HCT116 (cell line): ENCODE measurements at regions not wholly inside any gene's neighbourhood (a gene's known extent, or its start where the extent isn't known, plus 50 kb on each side); places are given as distances from the start of the nearest gene placed in this dataset.

Experiments
- ATAC-seq: fragments of 200-7000 bp; cut with Tn5 transposase; 2 replicates; pipeline ENCODE4 v1.9.1; 2020; ENCODE audit warnings: mild to moderate bottlenecking, moderate library complexity
- BruUV-seq: library from RNA; stranded (reverse); fragments of 400-500 nt; replicated peaks from 2 replicates; lab custom pipeline; 2021; lab: Mats Ljungman, UMichigan
- CTCF ChIA-PET: fragments of 300-600 bp; sonication (Branson Sonifier 250); formaldehyde crosslinking; loops from one replicate; lab custom pipeline; 2021; ENCODE audit warnings: antibody characterized with exemption; lab: Charles Lee
- POLR2A ChIA-PET: fragments of 300-600, 350-600 bp; sonication (Branson Sonifier 250); formaldehyde crosslinking; loops from one replicate; lab custom pipeline; 2021; ENCODE audit warnings: antibody characterized with exemption; lab: Charles Lee
- RAD21 ChIA-PET, 2 experiments: fragments of 300-600 bp; sonication (Branson Sonifier 250); formaldehyde crosslinking; loops; one replicate each; lab custom pipeline; 2023; ENCODE audit warnings: low total read pairs in 2 of 2; ENCODE audit not compliant: uncharacterized antibody in 2 of 2, unreplicated experiment in 2 of 2, low non-redundant PET in 1 of 2; lab: Charles Lee
- DNase-seq: peaks from one replicate; pipeline ENCODE4 v3.0.0-alpha.2; 2010; ENCODE audit warnings: low read depth, low spot score
- H2AFZ ChIP-seq: fragments of 200-600 bp; shearing (Covaris generic), sonication (generic); 2 replicates; pipeline ENCODE4 v1.6.1; 2017; ENCODE audit warnings: low read depth, mixed run types, mixed read lengths, antibody characterized with exemption, low read length; ENCODE audit not compliant: poor library complexity, severe bottlenecking
- H3K27ac ChIP-seq: 2 replicates; pipeline ENCODE4 v1.5.1; 2012; ENCODE audit warnings: low read depth, low read length
- H3K27me3 ChIP-seq: fragments of 200-600 bp; sonication (generic); 2 replicates; pipeline ENCODE4 v1.6.1; 2016; ENCODE audit warnings: mixed run types, low read length, mixed read lengths; ENCODE audit not compliant: insufficient read depth
- H3K36me3 ChIP-seq, 2 experiments: fragments of 200-500 bp in 1 of 2; fragments of 200-600 bp in 1 of 2; sonication (Bioruptor generic) in 1 of 2; sonication (generic) in 1 of 2; 2 replicates each; pipeline versions ENCODE4 v1.5.1 to v1.6.1; 2014 to 2016; ENCODE audit warnings: low read length in 2 of 2, inconsistent platforms in 1 of 2, mixed read lengths in 1 of 2, mixed run types in 1 of 2; ENCODE audit not compliant: insufficient read depth in 2 of 2, control insufficient read depth in 1 of 2
- H3K4me1 ChIP-seq, 2 experiments: fragments of 200-600 bp in 1 of 2; sonication (generic) in 1 of 2; 2 replicates each; pipeline versions ENCODE4 v1.5.1 to v1.6.1; 2012 to 2017; ENCODE audit warnings: low read length in 2 of 2, inconsistent platforms in 1 of 2, mild to moderate bottlenecking in 1 of 2, mixed read lengths in 1 of 2, mixed run types in 1 of 2, moderate library complexity in 1 of 2; ENCODE audit not compliant: insufficient read depth in 2 of 2, control insufficient read depth in 1 of 2
- H3K4me2 ChIP-seq: fragments of 200-600 bp; sonication (generic); 2 replicates; pipeline ENCODE4 v1.6.1; 2017; ENCODE audit warnings: mixed run types, low read length, mixed read lengths
- H3K4me3 ChIP-seq, 2 experiments: fragments of 200-600 bp in 1 of 2; sonication (generic) in 1 of 2; replicated peaks in 1 of 2; 2 replicates each; pipeline ENCODE4 v1.5.1; 2011 to 2016; ENCODE audit warnings: low read length in 2 of 2, control low read depth in 1 of 2, low read depth in 1 of 2, mild to moderate bottlenecking in 1 of 2, mixed read lengths in 1 of 2, mixed run types in 1 of 2
- H3K79me2 ChIP-seq: fragments of 200-600 bp; sonication (generic); 2 replicates; pipeline ENCODE4 v1.6.1; 2017; ENCODE audit warnings: mild to moderate bottlenecking, mixed run types, low read length, moderate library complexity, mixed read lengths; ENCODE audit not compliant: insufficient read depth
- H3K9ac ChIP-seq: fragments of 200-600 bp; sonication (generic); 2 replicates; pipeline ENCODE4 v1.6.1; 2016; ENCODE audit warnings: low read length, mixed read lengths
- H3K9me2 ChIP-seq: fragments of 200-600 bp; sonication (generic), shearing (Covaris generic); 2 replicates; pipeline ENCODE4 v1.6.1; 2017; ENCODE audit warnings: mixed run types, mild to moderate bottlenecking, moderate library complexity; ENCODE audit not compliant: insufficient read depth
- H3K9me3 ChIP-seq, 2 experiments: fragments of 200-500 bp in 1 of 2; fragments of 200-600 bp in 1 of 2; sonication (Bioruptor generic) in 1 of 2; sonication (generic) in 1 of 2; 2 replicates each; pipeline ENCODE4 v1.6.1; 2014 to 2017; ENCODE audit warnings: low read length in 2 of 2, mixed read lengths in 2 of 2, inconsistent platforms in 1 of 2, low read depth in 1 of 2, mild to moderate bottlenecking in 1 of 2, mixed run types in 1 of 2, moderate library complexity in 1 of 2; ENCODE audit not compliant: control insufficient read depth in 1 of 2, insufficient read depth in 1 of 2
- H4K20me1 ChIP-seq: fragments of 200-600 bp; sonication (generic), shearing (Covaris generic); 2 replicates; pipeline ENCODE4 v1.6.1; 2017; ENCODE audit warnings: mixed run types, mild to moderate bottlenecking, moderate library complexity; ENCODE audit not compliant: insufficient read depth
- ATF3 ChIP-seq: IDR thresholded peaks from 2 replicates; pipeline ENCODE4 v1.6.1; 2012
- CBX3 ChIP-seq: IDR thresholded peaks from 2 replicates; pipeline ENCODE4 v1.6.1; 2012; ENCODE audit warnings: low read depth
- CEBPB ChIP-seq: IDR thresholded peaks from 2 replicates; pipeline ENCODE4 v1.6.1; 2012; ENCODE audit warnings: low read depth
- CTCF ChIP-seq, 3 experiments: fragments of 200-600 bp in 1 of 3; sonication (generic) in 1 of 3; IDR thresholded peaks in 2 of 3; conservative IDR thresholded peaks in 1 of 3; 2 replicates each; pipeline ENCODE4 v1.5.1; 2012 to 2017; ENCODE audit warnings: low read depth in 2 of 3, low read length in 2 of 3, antibody characterized with exemption in 1 of 3, borderline replicate concordance in 1 of 3, control low read depth in 1 of 3, mild to moderate bottlenecking in 1 of 3, mixed read lengths in 1 of 3, mixed run types in 1 of 3, moderate library complexity in 1 of 3; ENCODE audit not compliant: insufficient read depth in 1 of 3
- EGR1 ChIP-seq: IDR thresholded peaks from 2 replicates; pipeline ENCODE4 v1.6.1; 2012; ENCODE audit warnings: low read depth
- ELF1 ChIP-seq: IDR thresholded peaks from 2 replicates; pipeline ENCODE4 v1.6.1; 2012; ENCODE audit warnings: low read depth, borderline replicate concordance
- EZH2phosphoT487 ChIP-seq: fragments of 200-600 bp; IDR thresholded peaks from 2 replicates; pipeline ENCODE4 v1.6.1; 2018; ENCODE audit warnings: antibody characterized with exemption, borderline replicate concordance
- JUND ChIP-seq: IDR thresholded peaks from 2 replicates; pipeline ENCODE4 v1.6.1; 2012
- POLR2A ChIP-seq: IDR thresholded peaks from 2 replicates; pipeline ENCODE4 v1.7.0; 2011; ENCODE audit warnings: borderline replicate concordance; ENCODE audit not compliant: insufficient read depth, insufficient read length; ENCODE audit errors: extremely low read depth
- POLR2AphosphoS5 ChIP-seq: IDR thresholded peaks from 2 replicates; pipeline ENCODE4 v1.6.1; 2011; ENCODE audit warnings: mild to moderate bottlenecking, low read depth, low read length, moderate library complexity
- RAD21 ChIP-seq: IDR thresholded peaks from 2 replicates; pipeline ENCODE4 v1.6.1; 2012; ENCODE audit warnings: low read depth, mild to moderate bottlenecking
- REST ChIP-seq: IDR thresholded peaks from 2 replicates; pipeline ENCODE4 v1.6.1; 2012; ENCODE audit warnings: low read depth
- SP1 ChIP-seq: IDR thresholded peaks from 2 replicates; pipeline ENCODE4 v1.6.1; 2012; ENCODE audit warnings: low read depth
- SRF ChIP-seq: IDR thresholded peaks from 2 replicates; pipeline ENCODE4 v1.6.1; 2012; ENCODE audit warnings: low read depth
- TCF7L2 ChIP-seq: IDR thresholded peaks from 2 replicates; pipeline ENCODE4 v1.7.0; 2011; ENCODE audit warnings: borderline replicate concordance, inconsistent platforms; ENCODE audit not compliant: insufficient read depth, insufficient read length; ENCODE audit errors: extremely low read depth
- YY1 ChIP-seq: IDR thresholded peaks from 2 replicates; pipeline ENCODE4 v1.6.1; 2011; ENCODE audit warnings: low read length, low read depth, moderate library complexity, mild to moderate bottlenecking; ENCODE audit not compliant: insufficient replicate concordance; ENCODE audit errors: extremely low read depth
- ZBTB33 ChIP-seq: IDR thresholded peaks from 2 replicates; pipeline ENCODE4 v1.6.1; 2011; ENCODE audit warnings: mild to moderate bottlenecking, low read length, moderate library complexity; ENCODE audit not compliant: insufficient replicate concordance; ENCODE audit errors: extremely low read depth
- ZFX ChIP-seq: fragments of 450-650 bp; IDR thresholded peaks from 2 replicates; pipeline ENCODE4 v1.6.1; 2017
- ZNF274 ChIP-seq: fragments of 200-500 bp; sonication (Bioruptor generic); IDR thresholded peaks from 2 replicates; pipeline ENCODE4 v1.6.1; 2014; ENCODE audit warnings: mild to moderate bottlenecking, low read depth, low read length, inconsistent platforms
- intact Hi-C: fragments of 100-400 bp; cut with micrococcal nuclease; formaldehyde crosslinking; loops from 2 replicates; pipeline ENCODE4 v1.10.0; 2022

GRCh38 chr13:86399572-86399971, 600.4 kb upstream of the SLITRK6 start:
- no peak overlapping the region for H3K9ac ChIP-seq
- H2AFZ ChIP-seq = no peak overlapping the region
- ChIA-PET POLR2A (no interaction called here), RAD21 (no interaction called here), CTCF (no interaction called here)
- DNase-seq (no peak), ATAC-seq (no peak)
- H3K9me2 ChIP-seq = no peaks in the 10 kb centered on the region
- H3K27me3 ChIP-seq = no peaks in the 10 kb centered on the region
- H3K4me1 ChIP-seq = no peaks in the 10 kb centered on the region
- no peaks in the 10 kb centered on the region for H3K36me3 ChIP-seq
- TF ChIP-seq CEBPB = no peak
- no peak for TF ChIP-seq EGR1
- no peak for TF ChIP-seq ZBTB33
- TF ChIP-seq CBX3 = no peak
- TF ChIP-seq RAD21 = no peak
- no peak for TF ChIP-seq REST
- TF ChIP-seq TCF7L2 = no peak
- TF ChIP-seq ELF1 = no peak
- TF ChIP-seq EZH2phosphoT487 = no peak
- no peak for TF ChIP-seq JUND
- no peak for TF ChIP-seq YY1
- no peak for TF ChIP-seq ATF3
- TF ChIP-seq CTCF (IDR thresholded peaks at IDR 0.05 in 2 of 3, conservative IDR thresholded peaks at IDR 0.05 in 1 of 3; ENCODE audit: borderline replicate concordance in 1 of 3, insufficient read depth in 1 of 3, low read depth in 2 of 3, low read length in 2 of 3) = no peak
- TF ChIP-seq SP1 = no peak
- TF ChIP-seq POLR2AphosphoS5 = no peak
- TF ChIP-seq SRF = no peak
- TF ChIP-seq ZFX = no peak
- TF ChIP-seq ZNF274 = no peak
- TF ChIP-seq POLR2A = no peak
- BruUV-seq = no TSS peak
- H3K9me3 ChIP-seq = 0 out of 4 replicates have a peak, but pooled peaks cover 0 to 3% of the 10 kb centered on the region in 2 experiments
- H3K27ac ChIP-seq = no peak overlapping the region
- no peak overlapping the region for H3K4me3 ChIP-seq
- H3K79me2 ChIP-seq = no peaks in the 10 kb centered on the region
- intact Hi-C loops = no loop called here
- no peak overlapping the region for H3K4me2 ChIP-seq
- no peaks in the 10 kb centered on the region for H4K20me1 ChIP-seq
